ENCODE measurements at regions not wholly inside any gene's neighbourhood (a gene's known extent, or its start where the extent isn't known, plus 50 kb on each side); places are given as distances from the start of the nearest gene placed in this dataset.
"Not testable (repeated sequence)": the region's sequence is repeated elsewhere in the genome, so short reads cannot be mapped to it uniquely, and the experiment has no call there.

GRCh38 chr3:189375532-189375931, 203.8 kb downstream of the TPRG1 start:
- Mint-ChIP-seq H3K36me3 (ENCODE audit: low read depth) (peaks cover 2% of the 10 kb centered on the region), H3K27me3 (ENCODE audit: low read depth) (peaks cover 15% of the 10 kb centered on the region), H3K27ac (ENCODE audit: unreplicated experiment) (no peak overlapping the region), H3K4me1 (ENCODE audit: low read depth) (no peaks in the 10 kb centered on the region), H3K4me3 (ENCODE audit: unreplicated experiment) (no peak overlapping the region), H3K9me3 (ENCODE audit: low read depth) (peaks cover 18% of the 10 kb centered on the region)
- DNase-seq (ENCODE audit: low spot score), result no peak
- no peak for TF ChIP-seq CTCF (IDR thresholded peaks at IDR 0.05)

DNA sequence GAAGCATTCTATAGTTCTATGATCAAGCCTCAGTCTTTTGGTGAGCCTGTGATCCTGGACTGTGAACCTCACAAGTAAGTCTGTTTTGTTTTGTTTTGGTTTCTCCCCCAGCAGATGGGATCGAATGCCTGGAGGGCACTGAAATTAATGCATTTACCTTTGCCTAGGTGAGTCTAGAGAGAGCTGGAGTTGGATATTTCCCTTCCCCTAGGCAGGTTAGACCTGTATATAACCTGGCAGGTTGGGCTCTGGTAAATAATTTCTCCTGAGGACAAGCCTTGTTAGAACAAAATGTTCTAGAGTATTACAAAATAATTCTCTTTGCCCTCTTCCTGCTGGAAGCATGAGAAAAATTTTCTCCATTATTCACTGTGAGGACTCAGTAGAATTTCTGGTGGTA, 211.9 kb downstream of the TPRG1 start:
- Mint-ChIP-seq H3K27me3 (ENCODE audit: low read depth) (peaks cover 6% of the 10 kb centered on the region), H3K4me3 (ENCODE audit: unreplicated experiment) (no peak overlapping the region), H3K36me3 (ENCODE audit: low read depth) (no peaks in the 10 kb centered on the region), H3K4me1 (ENCODE audit: low read depth) (no peaks in the 10 kb centered on the region), H3K27ac (ENCODE audit: unreplicated experiment) (no peak overlapping the region), H3K9me3 (ENCODE audit: low read depth) (peaks cover under 1% of the 10 kb centered on the region)
- DNase-seq (ENCODE audit: low spot score), result no peak
- TF ChIP-seq CTCF (IDR thresholded peaks at IDR 0.05), result no peak

DNA sequence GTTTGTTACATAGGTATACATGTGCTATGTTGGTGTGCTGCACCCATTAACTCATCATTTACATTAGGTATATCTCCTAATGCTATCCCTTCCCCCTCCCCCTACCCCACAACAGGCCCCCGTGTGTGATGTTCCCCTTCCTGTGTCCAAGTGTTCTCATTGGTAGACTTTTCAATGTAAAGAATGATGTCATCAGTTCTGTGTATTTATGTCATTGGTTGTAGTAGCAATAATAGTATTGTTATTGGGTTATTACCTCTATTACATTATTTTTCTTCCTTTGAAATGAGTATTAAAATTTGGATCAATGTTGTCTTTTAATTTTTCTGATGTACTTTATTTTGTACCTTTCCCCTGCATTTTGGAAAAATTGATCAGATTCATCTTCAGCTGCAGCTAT, 214.1 kb downstream of the TPRG1 start:
- H3K4me3 Mint-ChIP-seq (ENCODE audit: unreplicated experiment); H3K4me1 Mint-ChIP-seq (ENCODE audit: low read depth); H3K27ac Mint-ChIP-seq (ENCODE audit: unreplicated experiment); H3K27me3 Mint-ChIP-seq (ENCODE audit: low read depth); DNase-seq (ENCODE audit: low spot score); H3K36me3 Mint-ChIP-seq (ENCODE audit: low read depth); H3K9me3 Mint-ChIP-seq (ENCODE audit: low read depth): not testable (repeated sequence)

DNA sequence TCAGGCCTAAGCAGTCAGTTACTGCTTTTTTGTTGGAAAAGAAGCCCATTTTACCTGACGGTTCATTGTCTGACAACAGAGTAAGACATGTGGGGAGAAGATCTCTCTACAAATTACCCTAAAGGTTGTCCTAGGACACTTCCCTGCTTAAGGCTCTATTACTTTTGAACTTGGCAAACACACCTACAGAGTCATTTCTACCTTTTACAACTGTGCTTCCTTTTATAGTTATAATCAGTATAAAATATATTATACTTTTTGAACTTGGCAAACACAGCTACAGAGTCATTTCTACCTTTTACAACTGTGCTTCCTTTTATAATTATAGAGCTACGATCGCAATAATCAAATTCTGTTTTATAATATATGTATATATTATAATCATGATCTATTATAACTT, 215.0 kb downstream of the TPRG1 start:
- H3K9me3 Mint-ChIP-seq (ENCODE audit: low read depth), result no peaks in the 10 kb centered on the region
- no peak overlapping the region for H3K27ac Mint-ChIP-seq (ENCODE audit: unreplicated experiment)
- DNase-seq (ENCODE audit: low spot score), result no peak
- no peak overlapping the region for H3K4me3 Mint-ChIP-seq (ENCODE audit: unreplicated experiment)
- no peaks in the 10 kb centered on the region for H3K36me3 Mint-ChIP-seq (ENCODE audit: low read depth)
- H3K4me1 Mint-ChIP-seq (ENCODE audit: low read depth), result no peaks in the 10 kb centered on the region
- peaks cover 9% of the 10 kb centered on the region for H3K27me3 Mint-ChIP-seq (ENCODE audit: low read depth)
- no peak for TF ChIP-seq CTCF (IDR thresholded peaks at IDR 0.05)

GRCh38 chr3:189389346-189389745, 217.6 kb downstream of the TPRG1 start:
- peaks cover 9% of the 10 kb centered on the region for H3K27me3 Mint-ChIP-seq (ENCODE audit: low read depth)
- no peak for DNase-seq (ENCODE audit: low spot score)
- H3K4me3 Mint-ChIP-seq (ENCODE audit: unreplicated experiment), result no peak overlapping the region
- H3K36me3 Mint-ChIP-seq (ENCODE audit: low read depth), result no peaks in the 10 kb centered on the region
- no peak overlapping the region for H3K27ac Mint-ChIP-seq (ENCODE audit: unreplicated experiment)
- no peak for TF ChIP-seq CTCF (IDR thresholded peaks at IDR 0.05)
- no peaks in the 10 kb centered on the region for H3K9me3 Mint-ChIP-seq (ENCODE audit: low read depth)
- H3K4me1 Mint-ChIP-seq (ENCODE audit: low read depth), result no peaks in the 10 kb centered on the region

- Mint-ChIP-seq H3K4me1 (ENCODE audit: low read depth) (no peaks in the 10 kb centered on the region), H3K27me3 (ENCODE audit: low read depth) (peaks cover 11% of the 10 kb centered on the region), H3K36me3 (ENCODE audit: low read depth) (no peaks in the 10 kb centered on the region), H3K27ac (ENCODE audit: unreplicated experiment) (no peak overlapping the region), H3K9me3 (ENCODE audit: low read depth) (no peaks in the 10 kb centered on the region), H3K4me3 (ENCODE audit: unreplicated experiment) (no peak overlapping the region)
- DNase-seq (ENCODE audit: low spot score), result no peak
- no peak for TF ChIP-seq CTCF (IDR thresholded peaks at IDR 0.05)
Observed at GRCh38 chr3:189393598-189393997, 221.8 kb downstream of the TPRG1 start.

Measured in chondrocyte (in vitro differentiated cells).